Heart left ventricle (tissue), 16 donors: ENCODE measurements at regions not wholly inside any gene's neighbourhood (a gene's known extent, or its start where the extent isn't known, plus 50 kb on each side); places are given as distances from the start of the nearest gene placed in this dataset.

Source experiments
- ATAC-seq, 4 donors: fragments of 200-7000 bp; cut with Tn5 transposase; one replicate each; pipeline ENCODE4 v1.9.1; 2020 to 2022; ENCODE audit warnings: moderate library complexity in 4 of 4, mild to moderate bottlenecking in 3 of 4, moderate number of reproducible peaks in 1 of 4
- DNase-seq, 5 donors: peaks; one replicate each; pipeline ENCODE4 v3.0.0-alpha.2; 2020
- H3K27ac ChIP-seq, 12 donors: fragments of 200-600 bp; sonication (generic) in 4 of 12; one replicate each; pipeline versions ENCODE4 v1.5.0 to v1.8.0; 2016 to 2022; ENCODE audit warnings: mild to moderate bottlenecking in 2 of 12
- H3K27me3 ChIP-seq, 9 donors: fragments of 200-600 bp; sonication (generic) in 2 of 9; one replicate each; pipeline versions ENCODE4 v1.5.1 to v1.8.0; 2016 to 2022; ENCODE audit warnings: mild to moderate bottlenecking in 3 of 9
- H3K36me3 ChIP-seq, 9 donors: fragments of 200-600 bp; sonication (generic) in 2 of 9; one replicate each; pipeline versions ENCODE4 v1.5.0 to v1.8.0; 2018 to 2022; ENCODE audit warnings: mild to moderate bottlenecking in 2 of 9
- H3K4me1 ChIP-seq, 12 donors: fragments of 200-600 bp; sonication (generic) in 4 of 12; one replicate each; pipeline versions ENCODE4 v1.5.0 to v1.8.0; 2016 to 2022; ENCODE audit warnings: mild to moderate bottlenecking in 3 of 12
- H3K4me3 ChIP-seq, 12 donors: fragments of 200-600 bp; sonication (generic) in 4 of 12; one replicate each; pipeline versions ENCODE4 v1.5.0 to v1.8.0; 2017 to 2022; ENCODE audit warnings: mild to moderate bottlenecking in 9 of 12, moderate library complexity in 4 of 12
- H3K9me3 ChIP-seq, 12 donors: fragments of 200-600 bp; sonication (generic) in 4 of 12; one replicate each; pipeline versions ENCODE4 v1.5.0 to v1.8.0; 2016 to 2022; ENCODE audit warnings: mild to moderate bottlenecking in 1 of 12
- CTCF ChIP-seq, 12 donors: fragments of 200-600 bp; sonication (generic) in 4 of 12; IDR thresholded peaks; one replicate each; pipeline versions ENCODE4 v1.5.0 to v1.8.0; 2018 to 2022; ENCODE audit warnings: antibody characterized with exemption in 12 of 12, mild to moderate bottlenecking in 5 of 12
- POLR2A ChIP-seq, 2 donors: fragments of 450-650 bp; IDR thresholded peaks; one replicate each; pipeline ENCODE4 v1.6.1; 2017; ENCODE audit warnings: antibody characterized with exemption in 2 of 2, mild to moderate bottlenecking in 2 of 2, moderate library complexity in 2 of 2
- WGBS, 4 donors: extraction: QIAGEN DNeasy Blood & Tissue Kit in 2 of 4; methylation state at CpG; one replicate each; pipeline versions ENCODE4 v1.1.5 to v1.1.7; 2013 to 2018; 5-methylcytosine and 5-hydroxymethylcytosine counted together
- intact Hi-C, 10 donors: fragments of 100-400 bp; cut with DNase I; formaldehyde crosslinking; loops; one replicate each; pipeline versions ENCODE4 v1.11.1 to v1.14.2; 2022
- donor health status: ischemic (EF 13 %, LVEDD 7.1; RV severe dilation, severe dysfunction).
- donor health status: healthy with polysubstance abuse.
- donor health status: DM: no; HTN: yes; CAD: no.
- donor health status: DM: no; HTN: no; CAD: no.
- donor health status: ischemic (EF 25% LVEDD 6.9; RV normal size, moderate dysfunction).
- donor health status: ischemic (EF 25% LVEDD 5.7; RV mildly dilated, moderate dysfunction).
- donor health status: healthy.
- donor health status: DM: yes; HTN: yes; CAD: no.
- donor health status: ischemic (EF 35%, LVEDD 5.7; RV mildly dilated, moderate dysfunction).
- donor health status: nonischemic (EF 11% LVEDD 7.7; RV severe dilation, severe dysfunction).
- donor health status: DM: yes; HTN: yes; CAD: no.
- donor health status: PGD.
- donor health status: ischemic (EF 29% LVEDD 5.4; RV normal size, mild dysfunction).
- donor health status: nonischemic (EF 23%, LVEDD 6.1; RV moderate dilation, normal function).

DNA sequence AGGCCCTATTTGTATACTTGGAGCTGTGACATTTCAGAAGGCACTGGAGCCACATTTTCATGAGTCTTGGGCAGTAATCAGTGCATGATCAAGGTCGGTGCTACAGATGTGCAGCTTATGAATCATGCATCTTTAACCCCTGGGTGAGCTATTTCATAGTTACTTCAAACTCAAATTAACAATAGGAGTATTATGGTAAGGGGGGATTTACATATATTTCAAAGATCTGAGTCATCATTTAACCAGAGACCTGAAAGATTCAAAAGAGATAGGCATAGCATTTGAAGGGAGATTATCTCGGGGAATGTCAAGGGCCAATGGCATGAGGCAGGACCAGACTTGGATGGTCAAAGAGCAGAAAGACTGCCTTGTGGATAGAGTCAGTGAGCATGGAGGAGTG, 169.0 kb upstream of the GRIN3A start:
- Histone ChIP-seq H3K27me3 (no peaks in the 10 kb centered on the region), H3K9me3 (peaks cover 0 to 16% (median 3%) of the 10 kb centered on the region in 12 donors), H3K4me1 (no peaks in the 10 kb centered on the region), H3K27ac (no peak overlapping the region), H3K36me3 (no peaks in the 10 kb centered on the region), H3K4me3 (no peak overlapping the region)
- DNase-seq (no peak), ATAC-seq (no peak)
- intact Hi-C loops, result no loop called here
- TF ChIP-seq CTCF (IDR thresholded peaks at IDR 0.05) (no peak), POLR2A (IDR thresholded peaks at IDR 0.05) (no peak)
- WGBS, 4 donors, result 80 to 85% (median 83%) methylated on average over 2 of the region's 2 CpGs

DNA sequence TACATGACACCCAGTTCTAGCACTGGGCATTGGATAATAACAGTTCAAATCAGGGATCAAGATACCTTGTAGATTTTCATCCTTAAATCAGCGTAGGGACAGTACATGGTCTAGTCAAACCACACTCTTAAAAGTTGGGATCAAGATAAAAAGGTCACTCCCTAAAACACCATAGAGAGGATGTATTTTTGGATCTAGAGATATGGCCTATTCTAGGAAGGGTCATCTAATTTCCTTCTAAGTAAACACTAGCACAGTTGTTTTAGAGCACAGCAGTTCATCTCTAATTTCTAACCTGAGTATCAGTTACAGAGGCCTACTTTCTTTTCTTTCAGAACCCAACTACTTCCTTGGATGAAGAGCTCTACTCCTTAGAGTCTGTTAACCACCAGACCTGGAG, 166.4 kb upstream of the GRIN3A start:
- H3K27me3 ChIP-seq, result no peaks in the 10 kb centered on the region
- DNase-seq, result no peak
- peaks cover 0 to 14% (median 3%) of the 10 kb centered on the region in 12 donors for H3K9me3 ChIP-seq
- no peak overlapping the region for H3K4me3 ChIP-seq
- H3K27ac ChIP-seq, result no peak overlapping the region
- H3K4me1 ChIP-seq, result no peaks in the 10 kb centered on the region
- H3K36me3 ChIP-seq, result no peaks in the 10 kb centered on the region
- 85 to 94% (median 93%) methylated on average over 1 of the region's 1 CpG for WGBS, 4 donors
- no peak for ATAC-seq
- TF ChIP-seq CTCF (IDR thresholded peaks at IDR 0.05) (no peak), POLR2A (IDR thresholded peaks at IDR 0.05) (no peak)
- intact Hi-C loops, result no loop called here

DNA sequence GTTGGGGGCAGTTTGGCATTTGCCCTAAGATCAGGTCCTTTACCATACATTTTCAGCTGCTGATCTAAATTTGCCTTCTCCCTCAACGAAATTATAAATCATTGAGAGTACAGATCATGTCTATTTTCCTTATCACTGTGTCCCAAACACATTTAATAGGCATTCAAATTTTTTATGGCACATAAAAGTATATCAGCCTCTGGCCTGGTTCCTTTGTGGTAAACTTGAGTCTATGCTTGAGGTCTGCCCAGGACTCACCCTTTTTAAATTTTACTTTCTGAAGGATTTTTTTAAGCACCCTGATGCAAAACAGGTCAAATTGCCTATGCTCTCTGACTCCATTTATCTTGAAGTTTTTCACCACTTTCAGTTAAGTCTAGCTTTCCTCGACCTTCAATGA, 163.6 kb upstream of the GRIN3A start:
- no peak for ATAC-seq
- WGBS, 4 donors, result 44 to 68% (median 54%) methylated on average over 2 of the region's 2 CpGs
- no peaks in the 10 kb centered on the region for H3K27me3 ChIP-seq
- H3K4me1 ChIP-seq, result no peaks in the 10 kb centered on the region
- DNase-seq, result no peak
- no peak overlapping the region for H3K4me3 ChIP-seq
- intact Hi-C loops, result no loop called here
- H3K9me3 ChIP-seq, result no peaks in the 10 kb centered on the region
- no peak overlapping the region for H3K27ac ChIP-seq
- no peaks in the 10 kb centered on the region for H3K36me3 ChIP-seq
- TF ChIP-seq CTCF (IDR thresholded peaks at IDR 0.05) (no peak), POLR2A (IDR thresholded peaks at IDR 0.05) (no peak)

GRCh38 chr9:101897196-101897595, 158.7 kb upstream of the GRIN3A start:
- Histone ChIP-seq H3K27ac (no peak overlapping the region), H3K36me3 (no peaks in the 10 kb centered on the region), H3K9me3 (no peaks in the 10 kb centered on the region), H3K27me3 (no peaks in the 10 kb centered on the region), H3K4me3 (no peak overlapping the region), H3K4me1 (no peaks in the 10 kb centered on the region)
- DNase-seq (no peak), ATAC-seq (no peak)
- intact Hi-C loops, result no loop called here
- TF ChIP-seq CTCF (IDR thresholded peaks at IDR 0.05) (no peak), POLR2A (IDR thresholded peaks at IDR 0.05) (no peak)
- WGBS, 4 donors, result 88 to 93% (median 92%) methylated on average over 1 of the region's 1 CpG
